Colonic mucosa (tissue), 4 donors: ENCODE measurements at regions not wholly inside any gene's neighbourhood (a gene's known extent, or its start where the extent isn't known, plus 50 kb on each side); places are given as distances from the start of the nearest gene placed in this dataset.

Experiments
- DNase-seq: peaks from one replicate; pipeline ENCODE4 v3.0.0-alpha.2; 2020
- H3K27ac ChIP-seq: fragments of 200-600 bp; one replicate; pipeline ENCODE4 v1.8.0; 2021
- H3K27me3 ChIP-seq: fragments of 200-600 bp; one replicate; pipeline ENCODE4 v1.8.0; 2021
- H3K36me3 ChIP-seq: fragments of 200-600 bp; one replicate; pipeline ENCODE4 v1.8.0; 2021
- H3K4me1 ChIP-seq: fragments of 200-600 bp; one replicate; pipeline ENCODE4 v1.8.0; 2021; ENCODE audit warnings: mild to moderate bottlenecking
- H3K4me3 ChIP-seq: fragments of 200-600 bp; one replicate; pipeline ENCODE4 v1.8.0; 2021
- H3K9ac ChIP-seq, 2 donors: one replicate each; pipeline ENCODE4 v1.7.0; 2013; ENCODE audit warnings: control low read depth in 2 of 2, low read depth in 2 of 2, low read length in 2 of 2
- H3K9me3 ChIP-seq: fragments of 200-600 bp; one replicate; pipeline ENCODE4 v1.8.0; 2021
- intact Hi-C: fragments of 100-400 bp; cut with DNase I; formaldehyde crosslinking; loops from one replicate; pipeline ENCODE4 v1.14.1; 2022
- TF ChIP-seq, protein P1 (sequence below): fragments of 200-600 bp; IDR thresholded peaks from one replicate; pipeline ENCODE4 v1.8.0; 2022; ENCODE audit warnings: antibody characterized with exemption, mild to moderate bottlenecking
- donor health status: healthy.
- donor health status: DM: no; HTN: no; CAD: no.
- donor health status: DM: no; HTN: no; CAD: no.

DNA sequence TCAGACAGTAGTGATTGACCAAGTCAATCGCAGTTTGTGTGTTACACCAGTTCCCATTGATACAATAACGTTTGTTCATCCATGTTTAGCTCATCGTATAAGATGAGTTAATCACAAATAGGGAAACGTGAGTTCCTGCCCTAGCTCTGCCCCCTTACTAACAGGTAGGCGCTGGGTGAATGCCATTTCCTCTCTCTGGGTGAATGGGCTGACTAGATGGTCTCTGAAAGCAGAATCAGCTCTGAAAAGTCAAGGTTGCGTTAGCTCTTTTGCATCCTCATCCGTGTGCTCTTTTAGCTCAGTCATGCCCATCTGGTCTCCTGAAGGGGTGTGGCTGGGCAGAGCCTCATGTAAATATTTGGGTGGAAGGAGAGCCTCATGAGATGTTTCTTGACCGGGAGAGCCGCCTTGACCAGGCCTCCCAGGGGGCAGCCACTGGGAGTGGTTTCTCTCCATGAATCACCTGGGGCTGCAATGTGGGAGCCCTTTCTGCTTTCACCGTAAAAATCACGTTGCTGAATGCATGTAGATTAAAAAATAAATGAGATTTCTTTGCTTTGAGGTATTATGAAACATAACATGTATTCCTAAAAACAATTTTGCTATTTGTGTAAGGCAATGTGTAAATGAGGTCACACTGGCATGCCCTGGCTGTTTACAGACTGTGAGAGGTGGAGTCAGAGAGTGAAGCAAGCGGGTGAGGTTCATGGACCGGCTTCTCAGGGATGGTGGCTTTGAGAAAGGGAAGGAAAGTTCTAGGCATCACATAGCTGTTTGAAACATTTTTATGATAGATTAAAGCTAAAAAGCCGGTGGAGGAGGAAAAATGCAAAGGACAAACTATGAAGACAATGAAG, 108.4 kb upstream of the RASGRP1 start:
- Histone ChIP-seq H3K9me3 (no peaks in the 10 kb centered on the region), H3K9ac (no peak overlapping the region), H3K36me3 (no peaks in the 10 kb centered on the region), H3K4me3 (no peak overlapping the region), H3K27me3 (no peaks in the 10 kb centered on the region), H3K27ac (no peak overlapping the region), H3K4me1 (no peaks in the 10 kb centered on the region)
- intact Hi-C loops, result no loop called here
- TF ChIP-seq, protein P1, sequence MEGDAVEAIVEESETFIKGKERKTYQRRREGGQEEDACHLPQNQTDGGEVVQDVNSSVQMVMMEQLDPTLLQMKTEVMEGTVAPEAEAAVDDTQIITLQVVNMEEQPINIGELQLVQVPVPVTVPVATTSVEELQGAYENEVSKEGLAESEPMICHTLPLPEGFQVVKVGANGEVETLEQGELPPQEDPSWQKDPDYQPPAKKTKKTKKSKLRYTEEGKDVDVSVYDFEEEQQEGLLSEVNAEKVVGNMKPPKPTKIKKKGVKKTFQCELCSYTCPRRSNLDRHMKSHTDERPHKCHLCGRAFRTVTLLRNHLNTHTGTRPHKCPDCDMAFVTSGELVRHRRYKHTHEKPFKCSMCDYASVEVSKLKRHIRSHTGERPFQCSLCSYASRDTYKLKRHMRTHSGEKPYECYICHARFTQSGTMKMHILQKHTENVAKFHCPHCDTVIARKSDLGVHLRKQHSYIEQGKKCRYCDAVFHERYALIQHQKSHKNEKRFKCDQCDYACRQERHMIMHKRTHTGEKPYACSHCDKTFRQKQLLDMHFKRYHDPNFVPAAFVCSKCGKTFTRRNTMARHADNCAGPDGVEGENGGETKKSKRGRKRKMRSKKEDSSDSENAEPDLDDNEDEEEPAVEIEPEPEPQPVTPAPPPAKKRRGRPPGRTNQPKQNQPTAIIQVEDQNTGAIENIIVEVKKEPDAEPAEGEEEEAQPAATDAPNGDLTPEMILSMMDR, result no peak
- DNase-seq, result no peak

DNA sequence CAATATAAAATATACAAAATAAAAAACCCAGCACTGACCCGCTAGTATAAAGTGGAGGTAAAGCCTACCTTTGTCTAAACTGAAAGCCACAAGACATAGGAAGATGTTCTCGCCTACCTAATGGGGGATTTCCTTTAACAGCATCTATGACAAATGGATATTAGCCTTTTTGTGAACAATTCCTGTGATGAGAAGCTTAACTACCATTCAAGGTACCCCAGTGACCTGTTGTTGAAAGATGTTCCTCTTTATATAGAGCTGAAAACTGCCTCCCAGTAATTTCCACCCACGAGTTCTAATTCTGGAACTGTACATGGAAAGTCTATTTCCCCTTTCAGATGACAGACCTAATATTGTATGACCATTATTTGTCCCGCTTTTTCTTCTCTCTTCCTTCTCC, 109.8 kb upstream of the RASGRP1 start:
- no peaks in the 10 kb centered on the region for H3K9me3 ChIP-seq
- no peak for DNase-seq
- H3K36me3 ChIP-seq, result no peaks in the 10 kb centered on the region
- no peak overlapping the region for H3K4me3 ChIP-seq
- no peaks in the 10 kb centered on the region for H3K27me3 ChIP-seq
- H3K4me1 ChIP-seq, result no peaks in the 10 kb centered on the region
- intact Hi-C loops, result no loop called here
- no peak overlapping the region for H3K9ac ChIP-seq
- no peak overlapping the region for H3K27ac ChIP-seq
- TF ChIP-seq, protein P1, result no peak

DNA sequence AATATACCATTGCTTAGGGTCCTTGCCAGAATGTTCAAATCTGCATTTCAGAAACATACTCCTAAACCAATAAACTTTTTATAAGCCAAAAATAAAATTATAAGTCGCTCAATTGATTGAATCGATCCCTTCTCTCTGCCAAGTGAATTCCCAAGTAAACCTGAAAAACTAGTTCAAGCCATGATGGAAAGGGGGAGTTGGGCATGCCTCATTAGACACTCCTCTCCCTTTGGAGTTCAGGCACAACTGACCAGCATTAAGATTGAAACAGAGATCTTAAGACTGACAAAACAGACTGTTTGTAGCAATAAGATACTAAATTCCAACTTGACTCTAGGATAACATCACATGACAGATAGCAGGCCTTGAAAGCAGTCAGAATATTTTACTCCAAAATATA, 113.7 kb upstream of the RASGRP1 start:
- Histone ChIP-seq H3K27ac (no peak overlapping the region), H3K27me3 (no peaks in the 10 kb centered on the region), H3K9ac (no peak overlapping the region), H3K4me3 (no peak overlapping the region), H3K9me3 (no peaks in the 10 kb centered on the region), H3K36me3 (no peaks in the 10 kb centered on the region), H3K4me1 (no peaks in the 10 kb centered on the region)
- TF ChIP-seq, protein P1, result no peak
- DNase-seq, result no peak
- intact Hi-C loops, result no loop called here

DNA sequence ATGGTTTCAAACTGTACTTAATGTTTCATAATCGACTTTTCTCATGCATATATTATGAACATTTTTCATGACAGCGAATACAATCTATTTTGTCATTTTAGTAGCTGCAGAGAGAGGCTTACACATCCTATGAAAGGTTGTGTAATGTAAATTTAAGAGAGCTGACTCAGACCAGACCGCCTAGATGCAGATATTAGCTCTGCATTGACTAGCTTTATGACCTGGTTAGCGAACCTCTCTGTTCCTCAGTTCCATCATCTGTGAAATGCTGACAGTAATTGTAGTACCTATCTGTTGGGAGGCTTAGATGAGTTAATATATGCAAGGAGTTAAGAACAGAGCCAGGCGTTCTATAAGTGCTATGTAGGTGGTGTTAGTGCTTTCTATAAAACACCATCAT, 116.2 kb upstream of the RASGRP1 start:
- DNase-seq, result no peak
- TF ChIP-seq, protein P1, result no peak
- Histone ChIP-seq H3K4me3 (no peak overlapping the region), H3K4me1 (no peaks in the 10 kb centered on the region), H3K27me3 (no peaks in the 10 kb centered on the region), H3K27ac (no peak overlapping the region), H3K36me3 (no peaks in the 10 kb centered on the region), H3K9ac (no peak overlapping the region), H3K9me3 (no peaks in the 10 kb centered on the region)
- intact Hi-C loops, result loop anchor here (5.0 to 10.0 kb wide), 3 partner anchors 118 to 688 kb away; partner anchors contain the start of gene RASGRP1

DNA sequence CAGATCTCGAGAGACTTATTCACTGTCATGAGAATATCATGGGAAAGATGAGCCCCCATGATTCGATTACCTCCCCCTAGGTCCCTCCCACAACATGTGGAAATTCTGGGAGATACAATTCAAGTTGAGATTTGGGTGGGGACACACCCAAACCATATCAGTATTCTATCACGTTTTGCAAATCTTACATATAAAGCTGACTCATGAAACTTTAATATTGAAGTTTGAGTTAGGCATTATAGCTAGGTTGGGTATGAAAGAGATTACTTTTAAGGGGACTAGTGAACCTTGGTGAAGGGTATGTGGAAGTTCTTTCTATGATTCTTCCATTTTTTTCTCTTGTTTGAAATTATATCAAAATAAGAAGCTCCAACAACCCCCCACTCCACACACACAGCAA, 117.7 kb upstream of the RASGRP1 start:
- intact Hi-C loops, result loop anchor here (5.0 to 10.0 kb wide), 3 partner anchors 120 to 690 kb away; partner anchors contain the start of gene RASGRP1
- no peaks in the 10 kb centered on the region for H3K27me3 ChIP-seq
- DNase-seq, result no peak
- H3K4me3 ChIP-seq, result no peak overlapping the region
- no peaks in the 10 kb centered on the region for H3K9me3 ChIP-seq
- TF ChIP-seq, protein P1, result no peak
- no peaks in the 10 kb centered on the region for H3K36me3 ChIP-seq
- H3K4me1 ChIP-seq, result no peaks in the 10 kb centered on the region
- no peak overlapping the region for H3K27ac ChIP-seq
- H3K9ac ChIP-seq, result no peak overlapping the region
